H1 (cell line): ENCODE measurements at regions not wholly inside any gene's neighbourhood (a gene's known extent, or its start where the extent isn't known, plus 50 kb on each side); places are given as distances from the start of the nearest gene placed in this dataset.

Source experiments
- CTCF ChIA-PET: fragments of 300-600 bp; sonication (Branson Sonifier 250); formaldehyde crosslinking; loops from one replicate; lab custom pipeline; 2021; ENCODE audit not compliant: partially characterized antibody; lab: Charles Lee
- POLR2A ChIA-PET: fragments of 300-600 bp; sonication (Branson Sonifier 250); formaldehyde crosslinking; loops from one replicate; lab custom pipeline; 2021; ENCODE audit warnings: inconsistent platforms; ENCODE audit not compliant: partially characterized antibody; lab: Charles Lee
- DNase-seq, 2 experiments: peaks; one replicate each; pipeline versions ENCODE4 v3.0.0 to v3.0.0-alpha.2; 2010 to 2022; ENCODE audit warnings: low spot score in 2 of 2, low read depth in 1 of 2, mixed read lengths in 1 of 2
- FAIRE-seq: peaks from 2 replicates; lab custom pipeline; 2011; peaks lifted over from hg19 to GRCh38; lab: Jason Lieb, UNC
- H2AFZ ChIP-seq: 2 replicates; pipeline ENCODE4 v1.8.1; 2012; ENCODE audit warnings: low read length, inconsistent platforms
- H2AK5ac ChIP-seq: 2 replicates; pipeline ENCODE4 v1.6.1; 2013; ENCODE audit warnings: low read depth, low read length
- H2BK120ac ChIP-seq: replicated peaks from 2 replicates; pipeline ENCODE3; 2013; ENCODE audit warnings: low read depth, low read length, inconsistent platforms
- H2BK12ac ChIP-seq: 2 replicates; pipeline ENCODE4 v1.6.1; 2013; ENCODE audit warnings: low read depth, low read length
- H2BK15ac ChIP-seq: 2 replicates; pipeline ENCODE4 v1.6.1; 2013; ENCODE audit warnings: low read length
- H2BK20ac ChIP-seq: 2 replicates; pipeline ENCODE4 v1.6.1; 2013; ENCODE audit warnings: low read length
- H2BK5ac ChIP-seq: 2 replicates; pipeline ENCODE4 v1.6.1; 2013; ENCODE audit warnings: low read depth, low read length
- H3K14ac ChIP-seq: 2 replicates; pipeline ENCODE4 v1.6.1; 2013; ENCODE audit warnings: inconsistent platforms; ENCODE audit not compliant: insufficient read length
- H3K18ac ChIP-seq: 2 replicates; pipeline ENCODE4 v1.6.1; 2013; ENCODE audit warnings: low read length; ENCODE audit errors: extremely low read depth
- H3K23ac ChIP-seq: 2 replicates; pipeline ENCODE4 v1.6.1; 2013; ENCODE audit warnings: inconsistent platforms; ENCODE audit not compliant: insufficient read length
- H3K23me2 ChIP-seq: 2 replicates; pipeline ENCODE4 v1.6.1; 2013; ENCODE audit warnings: low read depth, low read length
- H3K27ac ChIP-seq: 2 replicates; pipeline ENCODE4 v1.6.1; 2011; ENCODE audit warnings: low read depth, low read length, inconsistent platforms
- H3K27me3 ChIP-seq, 4 experiments: replicated peaks in 1 of 4; 1 replicate in 1 of 4; 2 replicates in 3 of 4; pipeline versions ENCODE4 v1.6.1 to v1.8.1; 2011 to 2013; ENCODE audit warnings: low read length in 3 of 4, mild to moderate bottlenecking in 3 of 4, inconsistent platforms in 2 of 4, mixed read lengths in 2 of 4, moderate library complexity in 1 of 4; ENCODE audit not compliant: control insufficient read depth in 3 of 4, insufficient read depth in 3 of 4; ENCODE audit errors: extremely low read depth in 1 of 4
- H3K36me3 ChIP-seq, 4 experiments: 2 replicates each; pipeline versions ENCODE4 v1.6.1 to v1.8.1; 2011 to 2013; ENCODE audit warnings: mild to moderate bottlenecking in 4 of 4, low read length in 3 of 4, moderate library complexity in 2 of 4, control low read depth in 1 of 4, inconsistent platforms in 1 of 4; ENCODE audit not compliant: insufficient read depth in 4 of 4, control insufficient read depth in 2 of 4
- H3K4ac ChIP-seq: replicated peaks from 2 replicates; pipeline ENCODE3; 2013; ENCODE audit warnings: low read length, low read depth, mixed read lengths, inconsistent platforms; ENCODE audit not compliant: insufficient read length
- H3K4me1 ChIP-seq, 4 experiments: replicated peaks in 1 of 4; 1 replicate in 1 of 4; 2 replicates in 3 of 4; pipeline versions ENCODE4 v1.6.1 to v1.8.1; 2011 to 2013; ENCODE audit warnings: low read length in 3 of 4, inconsistent platforms in 2 of 4, mixed read lengths in 1 of 4; ENCODE audit not compliant: insufficient read depth in 4 of 4, control insufficient read depth in 3 of 4
- H3K4me2 ChIP-seq, 2 experiments: 2 replicates each; pipeline versions ENCODE4 v1.6.1 to v1.8.1; 2011 to 2013; ENCODE audit warnings: low read depth in 2 of 2, low read length in 2 of 2, control low read depth in 1 of 2, inconsistent platforms in 1 of 2, mild to moderate bottlenecking in 1 of 2; ENCODE audit not compliant: insufficient read depth in 1 of 2
- H3K4me3 ChIP-seq, 4 experiments: fragments of 200-600, 300-600 bp in 1 of 4; sonication (generic), shearing (Covaris generic), sonication (Bioruptor Twin) in 1 of 4; 2 replicates each; pipeline versions ENCODE4 v1.5.1 to v1.8.1; 2011 to 2016; ENCODE audit warnings: low read length in 4 of 4, low read depth in 3 of 4, control low read depth in 2 of 4, inconsistent platforms in 2 of 4, mild to moderate bottlenecking in 2 of 4, mixed read lengths in 1 of 4, moderate library complexity in 1 of 4; ENCODE audit not compliant: insufficient read depth in 2 of 4; ENCODE audit errors: extremely low read depth in 1 of 4
- H3K56ac ChIP-seq: replicated peaks from 2 replicates; pipeline ENCODE3; 2013; ENCODE audit warnings: low read depth, mild to moderate bottlenecking, mixed read lengths, low read length, inconsistent platforms; ENCODE audit not compliant: insufficient read length
- H3K79me1 ChIP-seq: 2 replicates; pipeline ENCODE4 v1.6.1; 2013; ENCODE audit warnings: low read depth, low read length, control low read depth
- H3K79me2 ChIP-seq, 2 experiments: 2 replicates each; pipeline versions ENCODE4 v1.6.1 to v1.8.1; 2012 to 2013; ENCODE audit warnings: low read length in 2 of 2, mild to moderate bottlenecking in 2 of 2, inconsistent platforms in 1 of 2; ENCODE audit not compliant: insufficient read depth in 2 of 2, control insufficient read depth in 1 of 2
- H3K9ac ChIP-seq, 4 experiments: replicated peaks in 1 of 4; 1 replicate in 1 of 4; 2 replicates in 3 of 4; pipeline versions ENCODE4 v1.6.1 to v1.8.1; 2011 to 2013; ENCODE audit warnings: low read depth in 3 of 4, low read length in 3 of 4, control low read depth in 2 of 4, mild to moderate bottlenecking in 2 of 4, moderate library complexity in 2 of 4, inconsistent platforms in 1 of 4; ENCODE audit errors: extremely low read depth in 1 of 4
- H3K9me3 ChIP-seq, 2 experiments: 2 replicates each; pipeline versions ENCODE4 v1.6.1 to v1.8.1; 2012 to 2013; ENCODE audit warnings: mild to moderate bottlenecking in 2 of 2, moderate library complexity in 2 of 2, control low read depth in 1 of 2, inconsistent platforms in 1 of 2, low read depth in 1 of 2, low read length in 1 of 2, mixed read lengths in 1 of 2; ENCODE audit not compliant: insufficient read depth in 2 of 2
- H4K20me1 ChIP-seq, 2 experiments: replicated peaks in 1 of 2; 2 replicates each; pipeline versions ENCODE3 to v1.8.1; 2011 to 2013; ENCODE audit warnings: inconsistent platforms in 2 of 2, low read length in 2 of 2, mild to moderate bottlenecking in 1 of 2; ENCODE audit not compliant: insufficient read depth in 2 of 2, control insufficient read depth in 1 of 2
- H4K5ac ChIP-seq: 2 replicates; pipeline ENCODE4 v1.6.1; 2013; ENCODE audit warnings: low read length, low read depth, mixed read lengths, inconsistent platforms; ENCODE audit not compliant: insufficient read length
- H4K8ac ChIP-seq: 2 replicates; pipeline ENCODE4 v1.8.0; 2013; ENCODE audit warnings: mild to moderate bottlenecking, moderate library complexity, low read length, inconsistent platforms; ENCODE audit not compliant: insufficient read depth; ENCODE audit errors: extremely low read depth
- H4K91ac ChIP-seq: replicated peaks from 2 replicates; pipeline ENCODE3; 2013; ENCODE audit warnings: low read length, mixed read lengths, inconsistent platforms; ENCODE audit not compliant: insufficient read length
- BACH1 ChIP-seq: IDR thresholded peaks from 2 replicates; pipeline ENCODE4 v1.6.1; 2012; ENCODE audit warnings: low read length, improper control_type of control experiment
- CTBP2 ChIP-seq: IDR thresholded peaks from 2 replicates; pipeline ENCODE4 v1.7.0; 2011; ENCODE audit warnings: borderline replicate concordance, mild to moderate bottlenecking, moderate library complexity, mixed read lengths, low read length; ENCODE audit not compliant: insufficient read depth, insufficient read length
- JUN ChIP-seq: IDR thresholded peaks from 2 replicates; pipeline ENCODE4 v1.6.1; 2011; ENCODE audit warnings: low read depth, mild to moderate bottlenecking, improper control_type of control experiment, low read length
- NANOG ChIP-seq: IDR thresholded peaks from 2 replicates; pipeline ENCODE4 v1.6.1; 2011; ENCODE audit warnings: low read length, low read depth, mild to moderate bottlenecking, inconsistent platforms; ENCODE audit not compliant: insufficient read depth, poor library complexity, severe bottlenecking
- RAD21 ChIP-seq, 2 experiments: IDR thresholded peaks in 1 of 2; conservative IDR thresholded peaks in 1 of 2; 2 replicates each; pipeline ENCODE4 v1.6.1; 2011; ENCODE audit warnings: low read depth in 2 of 2, low read length in 2 of 2, improper control_type of control experiment in 1 of 2, inconsistent platforms in 1 of 2, mild to moderate bottlenecking in 1 of 2, moderate library complexity in 1 of 2
- SAP30 ChIP-seq: fragments of 300-600 bp; sonication (generic); IDR thresholded peaks from 2 replicates; pipeline ENCODE4 v1.7.1; 2012; ENCODE audit warnings: low read length, moderate library complexity, mild to moderate bottlenecking, inconsistent platforms; ENCODE audit not compliant: insufficient read depth, insufficient replicate concordance
- SIN3A ChIP-seq, 2 experiments: IDR thresholded peaks in 1 of 2; conservative IDR thresholded peaks in 1 of 2; 2 replicates each; pipeline ENCODE4 v1.6.1; 2011 to 2012; ENCODE audit warnings: low read length in 2 of 2, improper control_type of control experiment in 1 of 2, low read depth in 1 of 2, mild to moderate bottlenecking in 1 of 2
- ZNF274 ChIP-seq: IDR thresholded peaks from 2 replicates; pipeline ENCODE4 v1.7.0; 2012; ENCODE audit warnings: low read length, borderline replicate concordance; ENCODE audit errors: extremely low read depth
- WGBS, 2 experiments: shearing (Covaris generic) in 1 of 2; methylation state at CpG; one replicate each; pipeline versions ENCODE4 v1.1.6 to v1.1.7; 2013 to 2015; ENCODE audit warnings: low lambda C conversion rate in 2 of 2, mixed read lengths in 2 of 2, inconsistent platforms in 1 of 2, low coverage in 1 of 2, missing lambda C conversion rate in 1 of 2; ENCODE audit not compliant: insufficient replicate concordance in 2 of 2, insufficient coverage in 1 of 2, insufficient read length in 1 of 2; ENCODE audit errors: extremely low coverage in 1 of 2, missing lambda C conversion rate in 1 of 2; 5-methylcytosine and 5-hydroxymethylcytosine counted together

- no peak overlapping the region for H3K18ac ChIP-seq
- no peak overlapping the region for H4K5ac ChIP-seq
- WGBS, 2 experiments: 89% methylated on average over 3 of the region's 4 CpGs; no CpG with 5 or more reads in 1 of the 2 experiments
- peak overlapping the region; percentile 50; the same call in 1 of the 2 replicates for H2BK12ac ChIP-seq
- CTCF ChIA-PET: interaction anchor here (0.7 kb wide), 1 partner anchor 40 kb away, joined by 3 read pairs; no protein-coding TSS in a partner anchor
- no peaks in the 10 kb centered on the region for H3K79me1 ChIP-seq
- peaks cover 5 to 8% of the 10 kb centered on the region in 2 experiments; a peak in 1 of 4 replicates for H3K9me3 ChIP-seq
- no peak overlapping the region for H2AK5ac ChIP-seq
- H2BK20ac ChIP-seq: no peak overlapping the region
- H4K20me1 ChIP-seq: no peaks in the 10 kb centered on the region
- H3K4me1 ChIP-seq: peaks cover 0 to 3% (median 0%) of the 10 kb centered on the region in 4 experiments; a peak in 1 of 7 replicates
- no peak overlapping the region for H4K8ac ChIP-seq
- H3K27me3 ChIP-seq: no peaks in the 10 kb centered on the region; a peak in 1 of 7 replicates
- DNase-seq (no peak), FAIRE-seq (no peak)
- no peak overlapping the region for H3K4me2 ChIP-seq
- no peak overlapping the region for H3K14ac ChIP-seq
- no peak overlapping the region for H3K4ac ChIP-seq
- H4K91ac ChIP-seq: no peak overlapping the region
- H3K4me3 ChIP-seq: no peak overlapping the region
- H3K23me2 ChIP-seq: no peaks in the 10 kb centered on the region; the same call in 1 of the 2 replicates
- no peak overlapping the region for H2AFZ ChIP-seq
- H2BK5ac ChIP-seq: no peak overlapping the region
- POLR2A ChIA-PET: no interaction called here
- H2BK120ac ChIP-seq: no peak overlapping the region
- no peak overlapping the region for H2BK15ac ChIP-seq
- H3K79me2 ChIP-seq: no peaks in the 10 kb centered on the region
- no peak overlapping the region for H3K9ac ChIP-seq
- H3K27ac ChIP-seq: no peak overlapping the region
- H3K23ac ChIP-seq: no peak overlapping the region
- H3K56ac ChIP-seq: no peak overlapping the region
- no peaks in the 10 kb centered on the region for H3K36me3 ChIP-seq
- TF ChIP-seq NANOG: no peak
- TF ChIP-seq SIN3A (conservative IDR thresholded peaks at IDR 0.05 in 1 of 2, IDR thresholded peaks at IDR 0.05 in 1 of 2; ENCODE audit: low read depth in 1 of 2, low read length in 2 of 2): no peak
- no peak for TF ChIP-seq JUN
- no peak for TF ChIP-seq ZNF274
- no peak for TF ChIP-seq SAP30
- no peak for TF ChIP-seq CTBP2
- no peak for TF ChIP-seq RAD21 (IDR thresholded peaks at IDR 0.05 in 1 of 2, conservative IDR thresholded peaks at IDR 0.05 in 1 of 2; ENCODE audit: low read depth in 2 of 2, low read length in 2 of 2)
- TF ChIP-seq BACH1: no peak
These were observed 677.9 kb downstream of the MATN1 start for GRCh38 chr1:30045304-30046090.
